NCI-H510A (cell line): ENCODE measurements at regions not wholly inside any gene's neighbourhood (a gene's known extent, or its start where the extent isn't known, plus 50 kb on each side); places are given as distances from the start of the nearest gene placed in this dataset.

Experiments
- DNase-seq: peaks from one replicate; lab custom pipeline; 2025; lab: John Stamatoyannopoulos, UW

GRCh38 chr12:81957631-81958030 lies 198.5 kb upstream of the PPFIA2 start:
- no peak for DNase-seq

- DNase-seq: no peak
Observed at GRCh38 chr12:81956468-81956860, 197.3 kb upstream of the PPFIA2 start.

GRCh38 chr12:81953541-81953940 lies 194.4 kb upstream of the PPFIA2 start:
- DNase-seq: no peak

- no peak for DNase-seq
Observed at GRCh38 chr12:81950871-81951270, 191.7 kb upstream of the PPFIA2 start.

- no peak for DNase-seq
Observed at GRCh38 chr12:81949841-81950308, 190.7 kb upstream of the PPFIA2 start.

GRCh38 chr12:81949416-81949815 lies 190.3 kb upstream of the PPFIA2 start:
- no peak for DNase-seq

- DNase-seq: no peak
Observed at GRCh38 chr12:81944886-81945285, 185.7 kb upstream of the PPFIA2 start.

GRCh38 chr12:81942594-81942993 lies 183.4 kb upstream of the PPFIA2 start:
- DNase-seq: no peak

GRCh38 chr12:81930037-81930436 lies 170.9 kb upstream of the PPFIA2 start:
- DNase-seq: no peak

- DNase-seq: no peak
Observed at GRCh38 chr12:81896771-81897170, 137.6 kb upstream of the PPFIA2 start.

- no peak for DNase-seq
Observed at GRCh38 chr12:81888961-81889360, 129.8 kb upstream of the PPFIA2 start.

GRCh38 chr12:81888106-81888740 lies 129.1 kb upstream of the PPFIA2 start:
- no peak for DNase-seq

GRCh38 chr12:81874586-81874985 lies 115.4 kb upstream of the PPFIA2 start:
- DNase-seq: no peak

- no peak for DNase-seq
Observed at GRCh38 chr12:81874166-81874565, 115.0 kb upstream of the PPFIA2 start.

GRCh38 chr12:81872400-81872799 lies 113.2 kb upstream of the PPFIA2 start:
- no peak for DNase-seq

GRCh38 chr12:81866081-81866480 lies 106.9 kb upstream of the PPFIA2 start:
- DNase-seq: no peak

- no peak for DNase-seq
Observed at GRCh38 chr12:81863406-81863805, 104.3 kb upstream of the PPFIA2 start.

- no peak for DNase-seq
Observed at GRCh38 chr12:81859521-81859920, 100.4 kb upstream of the PPFIA2 start.

GRCh38 chr12:81843599-81843998 lies 84.4 kb upstream of the PPFIA2 start:
- DNase-seq: no peak

- no peak for DNase-seq
Observed at GRCh38 chr12:81835783-81836182, 76.6 kb upstream of the PPFIA2 start.

GRCh38 chr12:81819991-81820633 lies 61.0 kb upstream of the PPFIA2 start:
- DNase-seq: no peak

GRCh38 chr12:81815611-81816010 lies 56.5 kb upstream of the PPFIA2 start:
- DNase-seq: no peak

GRCh38 chr12:81811778-81812125 lies 52.6 kb upstream of the PPFIA2 start:
- DNase-seq: no peak
